NCI-H2171 (cell line): ENCODE measurements at regions not wholly inside any gene's neighbourhood (a gene's known extent, or its start where the extent isn't known, plus 50 kb on each side); places are given as distances from the start of the nearest gene placed in this dataset.

Source experiments
- DNase-seq: peaks from one replicate; lab custom pipeline; 2025; lab: John Stamatoyannopoulos, UW

DNA sequence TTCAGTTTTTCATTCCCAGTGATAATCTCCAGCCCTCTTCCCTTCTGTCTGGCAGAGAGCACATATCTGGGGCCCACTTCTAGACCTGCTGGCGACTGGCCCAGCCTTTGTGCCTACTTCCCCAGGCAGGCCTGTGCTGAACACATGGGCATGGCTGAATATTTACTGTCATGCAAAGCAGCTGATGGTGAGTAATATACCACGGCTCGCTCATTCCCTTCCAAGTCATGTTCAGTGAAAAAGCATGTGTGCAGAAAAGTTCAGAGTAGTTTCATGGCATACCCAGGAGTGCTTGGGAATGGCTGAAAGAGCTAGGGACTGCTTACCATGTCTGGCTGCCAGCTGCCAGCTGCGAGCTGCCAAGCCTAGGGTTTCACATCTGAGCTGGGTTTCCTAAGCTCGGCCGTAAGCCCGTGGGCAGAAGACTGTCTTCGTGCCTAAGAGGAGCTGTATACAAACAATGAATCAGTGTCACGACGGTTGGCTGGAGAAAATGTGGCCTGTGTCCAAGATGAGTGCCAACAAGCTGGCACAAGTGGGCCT lies 179.9 kb upstream of the PELI2 start:
- peak; percentile 10 for DNase-seq

DNA sequence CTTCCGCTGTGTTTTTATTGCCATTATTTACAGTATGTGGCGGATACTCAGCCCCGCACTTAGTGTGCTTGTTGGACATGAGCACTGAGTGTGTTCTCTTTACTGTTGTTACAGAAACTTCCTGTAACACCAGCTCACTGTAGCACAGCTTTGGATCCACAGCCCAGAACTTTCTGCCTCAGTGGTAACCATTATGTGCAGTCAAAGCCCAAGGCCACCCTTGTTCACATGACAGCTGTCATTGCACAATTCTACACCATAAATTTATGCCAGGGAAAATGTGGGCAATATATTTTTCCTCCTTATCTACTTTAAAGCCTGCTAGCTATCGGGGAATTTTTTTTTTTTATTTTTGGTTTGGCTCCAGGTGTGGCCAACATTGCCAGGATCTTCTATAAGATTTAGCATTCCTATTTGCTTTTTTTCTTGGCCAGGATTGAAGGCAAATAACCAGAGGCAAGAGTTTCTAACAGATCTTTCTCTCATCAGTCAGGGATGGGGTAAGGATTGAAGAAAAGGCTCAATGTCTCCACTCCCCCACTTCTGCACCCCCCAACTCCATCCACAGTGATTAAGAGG lies 176.0 kb upstream of the PELI2 start:
- no peak for DNase-seq

DNA sequence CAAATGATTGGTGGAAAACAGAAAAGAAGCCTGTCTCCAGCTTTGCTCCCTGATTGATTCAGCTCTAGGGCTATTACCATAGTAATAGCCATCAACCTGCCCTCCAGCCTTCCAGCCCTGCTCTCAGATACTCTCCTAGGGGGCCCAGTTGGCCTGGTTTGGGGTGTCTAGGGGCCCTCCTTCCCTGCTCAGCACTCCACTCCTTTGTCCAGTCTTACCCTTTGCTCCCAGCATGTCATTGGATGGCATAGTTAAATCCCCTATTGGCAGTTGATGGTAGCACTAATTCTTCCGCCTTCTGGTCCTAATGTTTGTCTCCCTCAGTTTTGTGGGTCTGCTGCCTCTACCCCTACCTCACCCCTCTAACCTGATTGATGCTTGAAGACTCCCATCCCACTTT lies 175.4 kb upstream of the PELI2 start:
- DNase-seq = no peak

DNA sequence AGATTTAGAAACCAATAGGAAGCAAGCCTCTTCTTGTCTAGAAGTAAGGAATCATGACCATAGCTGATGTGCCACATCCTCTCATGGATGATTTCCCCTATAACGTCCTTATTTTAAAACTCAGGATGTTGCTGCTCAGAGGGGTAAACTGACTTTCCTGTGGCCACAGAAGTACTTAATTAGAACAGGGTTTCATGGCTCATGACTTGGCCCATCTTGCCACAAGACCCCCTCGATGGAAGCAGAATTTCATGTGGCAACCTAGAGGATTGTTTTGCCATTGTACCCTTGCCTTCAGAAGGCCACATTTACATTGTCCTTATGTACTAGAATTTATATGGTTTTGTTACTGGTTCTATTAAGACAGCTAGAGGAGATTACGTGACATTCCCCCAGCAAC lies 173.5 kb upstream of the PELI2 start:
- DNase-seq = no peak

DNA sequence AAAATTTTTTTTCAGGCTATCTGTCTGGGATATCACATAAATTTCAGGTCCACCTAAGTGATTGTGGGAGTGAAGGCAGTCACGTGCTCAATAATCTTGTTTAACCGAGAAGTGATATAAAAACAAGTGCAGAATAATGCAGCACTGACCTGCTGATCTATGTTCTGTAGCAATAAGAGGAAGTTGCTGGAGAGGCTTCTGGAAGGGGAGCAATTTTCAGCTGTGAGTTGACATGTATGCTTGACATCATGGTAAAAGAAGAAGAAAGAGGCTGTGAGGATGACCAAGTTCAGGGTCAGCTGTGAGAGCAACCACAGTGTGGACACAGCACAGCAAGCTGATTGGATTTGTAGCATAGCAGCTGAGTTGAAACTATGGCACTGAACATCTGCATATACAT lies 172.0 kb upstream of the PELI2 start:
- no peak for DNase-seq

DNA sequence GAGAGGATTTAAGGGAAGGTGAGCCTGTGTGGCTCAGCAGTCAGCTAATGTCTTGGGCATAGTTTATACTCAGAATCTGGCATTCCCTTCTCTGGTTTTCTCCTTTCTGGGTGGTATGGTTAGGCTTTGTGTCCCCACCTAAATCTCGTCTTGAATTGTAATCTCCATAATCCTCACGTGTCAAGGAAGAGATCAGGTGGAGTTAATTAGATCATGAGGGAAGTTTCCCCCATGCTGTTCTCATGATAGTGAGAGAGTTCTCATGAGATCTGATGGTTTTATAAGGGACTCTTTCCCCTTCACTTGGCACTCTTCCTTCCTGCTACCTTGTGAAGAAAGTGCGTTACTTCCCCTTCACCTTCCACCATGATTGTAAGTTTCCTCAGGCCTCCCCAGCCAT lies 169.8 kb upstream of the PELI2 start:
- no peak for DNase-seq

DNA sequence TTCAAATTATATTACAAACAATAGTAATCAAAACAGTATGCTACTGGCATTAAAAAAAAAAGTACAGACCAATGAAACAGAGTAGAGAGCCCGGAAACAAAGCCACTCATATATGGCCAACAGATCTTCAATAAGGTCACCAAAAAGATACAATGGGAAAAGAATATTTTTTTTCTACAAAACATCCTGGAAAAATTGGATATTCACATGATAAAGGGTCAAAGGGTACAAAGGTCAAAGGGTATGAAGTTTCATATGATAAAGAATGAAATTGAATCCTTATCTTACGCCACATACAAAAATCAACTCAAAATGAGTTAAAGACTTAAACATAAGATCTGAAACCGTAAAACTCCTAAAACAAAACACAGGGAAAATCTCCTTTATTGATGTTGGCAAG lies 168.5 kb upstream of the PELI2 start:
- DNase-seq = no peak

DNA sequence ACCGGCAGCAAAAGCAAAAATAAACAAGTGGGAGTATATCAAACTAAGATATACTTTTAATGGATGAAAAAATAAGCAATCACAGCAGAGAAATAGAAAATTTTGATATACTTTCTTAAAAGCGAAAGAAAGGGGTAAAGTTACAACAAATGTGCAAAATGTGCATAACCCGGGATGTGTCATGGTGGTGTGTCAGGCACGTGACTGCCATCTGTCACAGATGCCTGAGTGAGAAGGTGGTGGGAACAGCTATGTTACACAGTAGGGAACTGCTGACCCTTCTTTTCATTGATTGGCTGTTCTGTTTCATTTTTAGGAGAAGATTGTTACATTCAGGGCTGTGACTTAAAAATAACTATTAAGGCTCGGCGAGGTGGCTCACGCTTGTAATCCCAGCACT lies 168.1 kb upstream of the PELI2 start:
- no peak for DNase-seq

DNA sequence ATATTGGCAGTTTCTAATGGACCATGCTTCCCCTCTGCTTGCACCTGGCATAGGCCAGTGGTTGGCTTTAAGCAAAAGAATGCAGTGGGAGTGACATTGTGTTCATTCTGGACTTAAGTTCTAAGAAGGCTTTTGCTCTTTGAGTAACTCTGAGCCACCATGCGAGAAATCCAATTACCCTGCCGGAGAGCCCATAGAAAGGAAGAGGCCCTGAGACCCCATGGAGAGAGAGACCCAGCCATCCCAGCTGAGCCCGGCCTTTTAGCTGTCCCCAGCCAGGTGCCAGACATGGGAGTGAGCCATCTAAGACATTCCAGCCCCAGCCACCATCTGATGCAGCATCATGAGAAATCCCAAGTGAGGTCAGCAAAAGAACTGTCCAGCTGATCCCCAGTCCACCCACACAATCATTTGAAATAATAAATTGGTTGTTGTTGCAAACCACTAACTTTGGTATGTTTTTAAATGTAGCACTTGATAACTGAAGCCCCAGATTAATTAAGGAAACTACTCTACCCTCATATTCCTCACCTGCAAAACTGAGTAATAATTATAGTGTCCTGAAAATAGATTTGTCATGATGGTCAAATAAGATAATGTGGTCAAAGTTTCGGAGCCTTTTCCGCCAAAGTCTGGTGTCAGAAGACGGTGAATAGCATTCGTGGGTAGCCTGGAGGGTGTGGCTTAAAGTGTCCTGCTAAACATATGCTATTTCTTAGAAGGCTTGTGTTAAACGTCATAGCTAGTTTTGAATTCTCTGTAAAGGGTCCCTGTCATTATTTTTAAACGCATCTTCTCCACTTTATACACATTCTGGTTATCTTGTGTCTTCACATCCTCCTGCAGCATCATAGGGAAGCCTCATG lies 166.6 kb upstream of the PELI2 start:
- DNase-seq = no peak

DNA sequence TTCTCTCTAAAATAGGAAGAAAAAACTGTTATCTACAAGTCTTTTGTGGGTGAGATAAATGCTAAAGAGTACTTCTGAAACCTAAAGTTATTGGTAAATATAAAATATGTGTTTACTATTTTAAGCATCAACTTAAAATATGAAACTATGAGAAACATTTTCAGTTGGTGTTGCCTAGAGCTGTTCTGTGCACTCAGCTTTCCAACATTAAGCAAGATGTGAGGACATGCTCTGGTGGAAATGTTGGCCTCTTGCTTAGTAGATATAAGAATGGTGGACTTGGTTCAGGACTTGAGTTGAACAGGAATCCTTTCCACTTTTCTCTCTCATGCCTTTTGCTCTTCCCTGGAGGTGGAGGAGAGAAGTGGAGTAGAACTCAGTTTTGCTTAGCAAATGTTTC lies 164.1 kb upstream of the PELI2 start:
- no peak for DNase-seq

DNA sequence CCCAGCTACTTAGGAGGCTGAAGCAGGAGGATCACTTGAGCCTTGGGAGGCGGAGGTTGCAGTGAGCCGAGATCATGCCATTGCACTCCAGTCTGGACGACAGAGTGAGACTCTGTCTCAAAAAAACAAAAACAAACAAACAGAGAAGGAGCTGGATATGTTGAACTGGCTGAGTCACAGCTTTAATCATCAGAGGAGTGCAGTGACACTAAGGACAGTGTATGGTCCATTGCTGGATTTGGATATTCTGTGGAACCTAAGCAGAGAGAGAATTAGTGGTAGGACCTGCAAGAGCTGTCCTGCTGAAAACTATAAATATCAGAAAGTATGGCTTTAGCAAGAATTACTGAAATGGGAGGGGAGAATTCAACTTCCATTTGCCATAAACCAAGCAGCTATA lies 163.0 kb upstream of the PELI2 start:
- no peak for DNase-seq

DNA sequence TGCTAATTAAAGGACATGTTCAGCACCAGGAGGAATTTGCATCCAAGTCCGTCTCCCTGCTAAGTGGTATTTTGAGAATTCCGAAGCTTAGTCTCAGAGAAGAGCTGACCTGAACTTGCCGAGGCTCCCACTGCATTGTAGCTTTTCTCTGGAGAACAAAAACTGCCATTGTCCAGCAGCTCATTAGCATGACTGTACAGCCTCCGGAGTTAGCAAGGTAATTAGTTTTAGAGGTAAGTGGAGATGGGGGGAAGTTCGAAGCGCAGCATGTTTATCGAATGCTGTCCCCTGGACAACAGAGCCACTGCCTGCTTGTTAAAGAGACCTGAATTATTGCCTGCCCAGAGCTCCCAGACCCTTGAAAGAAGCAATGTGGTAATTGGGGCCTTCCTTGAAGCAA lies 160.3 kb upstream of the PELI2 start:
- DNase-seq = no peak

DNA sequence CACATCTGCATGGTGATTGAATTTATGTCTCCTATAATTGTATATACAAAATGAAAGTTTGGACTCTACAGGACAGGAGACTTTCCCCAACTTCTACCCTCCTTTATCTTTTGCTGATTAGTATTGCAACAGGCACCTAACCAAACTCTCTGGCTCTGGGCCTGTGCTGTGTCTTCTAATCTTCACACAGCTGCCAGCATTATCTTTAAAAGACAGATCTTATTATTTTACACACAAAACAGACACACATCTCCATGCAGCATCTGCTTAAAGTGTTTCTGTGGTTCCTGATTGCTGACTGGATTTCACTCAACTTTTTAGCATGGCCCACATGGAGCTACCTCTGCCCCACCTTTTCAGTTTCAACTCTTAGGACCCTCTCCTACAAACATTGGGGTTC lies 154.9 kb upstream of the PELI2 start:
- no peak for DNase-seq

DNA sequence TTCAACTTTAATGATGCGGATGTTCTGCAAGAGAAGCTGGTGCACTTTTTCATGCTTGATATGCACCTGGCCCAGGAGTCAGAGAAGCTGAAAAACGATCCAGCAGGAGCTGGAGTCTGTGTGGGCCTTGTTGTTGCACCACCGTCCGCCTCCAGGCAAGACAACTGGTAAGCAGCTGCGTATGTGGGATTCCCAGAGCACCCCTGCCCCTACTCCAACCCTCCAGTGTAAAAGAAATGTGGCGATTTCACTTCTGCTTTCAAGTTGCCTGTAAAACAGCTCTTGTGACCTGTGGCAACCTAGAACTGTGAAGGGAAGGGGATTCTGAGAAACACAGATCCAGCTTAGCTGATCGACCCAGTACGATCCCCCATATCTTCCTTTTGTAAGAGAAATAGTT lies 154.1 kb upstream of the PELI2 start:
- peak; percentile 13 for DNase-seq

DNA sequence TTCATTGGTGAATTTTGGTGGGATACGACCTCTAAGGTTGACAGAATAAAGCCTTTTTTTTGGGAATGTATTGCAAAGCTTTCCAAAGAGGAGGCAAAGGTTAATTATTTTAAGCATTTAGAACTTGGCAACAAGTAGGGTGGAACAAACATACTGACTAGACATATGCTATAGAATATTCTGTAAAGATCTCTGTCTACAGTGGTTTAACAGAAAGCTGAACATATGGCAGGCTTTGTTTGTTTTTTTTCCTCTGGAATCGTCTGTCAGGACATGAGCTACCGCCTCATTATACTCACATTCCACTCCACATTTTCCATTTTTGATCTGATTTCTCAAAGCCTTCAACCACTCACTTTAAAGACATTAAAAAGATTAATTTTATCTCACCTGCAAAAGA lies 153.4 kb upstream of the PELI2 start:
- peak; percentile 81 for DNase-seq

DNA sequence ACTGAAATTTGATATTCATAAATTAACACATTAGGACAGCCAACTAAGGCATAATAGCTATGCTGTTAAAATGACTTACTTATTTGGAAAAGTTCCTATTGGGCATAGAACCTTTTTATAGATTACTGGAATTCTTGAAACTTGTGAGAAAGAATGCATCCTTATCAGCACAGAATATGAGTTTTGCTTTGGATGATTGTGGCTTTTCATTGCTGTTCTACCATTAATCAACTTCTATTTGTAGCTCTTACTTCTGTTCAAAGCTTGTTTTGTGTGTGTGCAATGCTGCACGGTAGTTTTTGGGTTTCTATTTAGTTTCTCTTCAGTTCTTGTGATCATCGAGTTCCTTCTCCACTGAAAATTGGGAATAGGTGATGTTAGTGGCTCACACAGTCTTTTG lies 152.4 kb upstream of the PELI2 start:
- DNase-seq = no peak

DNA sequence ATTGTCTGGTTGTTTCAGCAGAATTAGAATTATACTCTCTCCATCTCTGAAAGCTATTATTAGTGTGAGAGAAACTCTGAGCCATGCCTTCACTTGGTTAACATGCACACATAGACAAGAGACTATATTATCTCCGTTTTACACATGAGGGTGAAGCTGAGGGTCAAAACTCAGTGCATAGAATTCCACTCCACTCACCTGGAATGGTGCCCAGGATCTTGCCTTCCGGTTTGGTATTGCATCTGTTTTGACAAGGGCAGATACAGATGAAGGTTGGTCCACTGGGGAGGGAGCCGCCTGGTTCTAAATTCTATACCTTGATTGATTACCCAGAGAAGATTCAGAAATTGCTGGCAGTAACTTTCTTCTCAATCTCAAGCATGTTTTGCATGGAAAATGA lies 149.5 kb upstream of the PELI2 start:
- DNase-seq = no peak

DNA sequence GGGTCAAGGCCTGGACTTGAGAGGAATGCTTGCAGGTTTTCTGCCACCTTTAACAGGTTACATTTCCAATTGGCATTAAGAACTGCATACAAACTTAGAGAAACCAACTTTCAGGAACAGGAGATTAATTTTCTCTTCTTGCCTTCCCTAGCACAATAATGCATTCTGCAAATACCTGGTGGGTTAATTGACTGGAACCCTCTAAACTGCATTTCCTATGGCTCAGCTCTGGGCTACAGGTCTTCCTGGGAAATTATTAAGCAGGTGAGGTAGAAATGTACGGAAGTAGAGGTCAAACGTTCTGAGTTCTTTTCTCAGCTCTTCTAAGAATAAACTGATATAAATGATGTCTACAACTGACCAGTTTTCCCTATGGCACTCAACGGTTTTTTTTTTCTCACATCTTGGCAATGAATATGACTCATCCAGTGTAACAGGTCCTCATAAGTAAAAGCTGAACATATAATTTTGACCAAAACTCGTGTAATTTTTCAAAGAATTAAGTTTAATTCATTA lies 144.9 kb upstream of the PELI2 start:
- DNase-seq = no peak

DNA sequence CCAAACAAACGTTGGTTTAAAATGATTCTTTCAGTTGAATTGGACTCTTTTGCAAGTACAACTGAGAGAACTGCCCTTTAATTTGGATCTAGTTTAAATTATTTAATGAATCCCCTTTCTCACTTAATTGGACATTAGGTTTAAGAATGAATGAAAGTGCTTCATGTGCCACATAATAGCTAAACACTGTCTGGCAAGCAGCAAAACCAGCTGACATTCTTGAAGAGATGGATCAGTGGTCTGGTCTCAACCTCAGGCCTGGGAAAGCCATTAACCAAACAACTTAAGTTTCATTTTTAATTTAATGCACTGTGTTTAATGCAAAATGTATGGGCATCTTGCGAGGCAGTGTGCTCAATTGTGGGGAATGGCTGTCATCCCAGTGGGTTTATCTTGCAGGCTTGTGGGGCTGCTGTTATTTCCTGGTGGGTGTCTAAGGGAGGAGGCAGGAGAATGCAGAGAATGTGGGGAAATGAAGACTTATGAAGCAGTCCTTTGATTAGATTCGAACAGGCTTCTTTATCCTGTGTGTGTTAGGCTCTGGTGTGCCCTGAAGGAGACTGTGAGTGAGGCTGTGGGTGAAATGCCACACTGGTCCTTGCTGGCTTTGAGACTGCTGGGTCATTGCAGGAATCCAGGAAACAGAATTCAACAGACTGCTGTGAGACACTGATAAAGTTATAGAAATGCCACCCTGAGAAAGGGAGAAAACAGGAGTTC lies 144.1 kb upstream of the PELI2 start:
- DNase-seq = no peak

DNA sequence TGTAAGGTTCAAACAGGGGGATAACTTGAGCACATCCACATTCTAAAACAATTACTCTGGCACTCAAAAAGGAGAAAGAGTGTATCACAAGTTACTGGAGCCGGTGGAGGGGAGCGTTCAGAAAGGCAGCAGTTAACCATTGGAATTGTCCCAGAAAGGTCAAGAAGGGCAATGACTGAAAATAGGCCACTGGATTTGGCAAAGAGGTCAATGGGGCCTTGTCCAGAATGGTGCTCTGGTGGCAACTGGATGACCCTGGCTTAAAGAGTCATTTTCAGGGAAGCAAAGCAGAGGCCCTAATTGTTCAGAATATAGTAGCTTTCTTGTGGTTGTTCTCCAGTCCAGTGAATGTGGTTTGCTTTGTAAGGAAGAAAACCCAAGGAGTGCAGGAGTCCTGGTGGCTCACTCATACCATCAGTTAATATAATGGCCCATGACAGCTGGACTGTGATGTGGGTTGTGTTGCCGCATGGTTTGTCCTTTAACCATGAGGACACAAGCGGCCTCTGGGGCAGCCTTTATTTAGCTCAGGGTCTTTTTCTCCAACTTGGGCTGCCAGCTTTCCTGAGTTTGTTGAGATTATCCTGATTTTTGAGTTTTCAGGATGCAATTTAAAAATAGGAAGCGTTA lies 142.8 kb upstream of the PELI2 start:
- DNase-seq = no peak

DNA sequence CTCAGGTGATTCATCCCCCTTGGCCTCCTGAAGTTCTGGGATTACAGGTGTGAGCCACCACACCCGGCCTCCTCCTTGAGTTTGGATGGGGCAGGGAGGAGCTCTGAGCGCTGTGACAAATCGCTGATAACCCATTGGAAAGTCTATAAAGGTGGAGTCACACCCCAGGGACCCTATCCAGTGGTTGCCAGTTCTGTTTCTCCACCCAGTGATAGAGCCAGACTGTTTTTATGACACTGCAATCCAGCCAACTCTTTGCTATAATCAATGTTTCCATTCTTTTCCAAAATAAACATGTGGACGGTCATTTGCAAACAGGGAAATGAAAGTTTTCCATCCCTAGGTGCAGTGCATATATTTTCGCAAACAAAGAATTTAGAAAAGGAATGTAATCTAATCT lies 142.0 kb upstream of the PELI2 start:
- DNase-seq = no peak

DNA sequence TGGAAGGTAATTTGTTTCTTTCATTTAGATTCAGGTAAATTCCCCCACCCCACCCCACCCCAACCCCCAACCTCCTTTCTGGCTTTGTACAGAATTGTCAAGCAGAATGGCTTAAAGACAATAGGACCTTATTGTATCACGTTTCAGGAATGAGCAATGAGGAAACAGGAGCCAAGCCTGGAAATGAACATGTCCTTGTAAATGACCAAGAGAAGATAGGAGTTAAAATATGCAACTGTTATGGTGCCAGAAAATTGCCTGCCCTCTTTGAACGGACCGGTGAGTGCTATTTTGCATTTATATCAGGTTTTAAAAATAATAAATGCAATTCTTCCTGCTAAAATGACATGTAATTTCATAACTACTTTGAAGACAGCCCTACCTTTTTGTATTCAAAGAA lies 141.6 kb upstream of the PELI2 start:
- DNase-seq = no peak
